Progenitor cell of endocrine pancreas (in vitro differentiated cells): ENCODE measurements at regions not wholly inside any gene's neighbourhood (a gene's known extent, or its start where the extent isn't known, plus 50 kb on each side); places are given as distances from the start of the nearest gene placed in this dataset.

Experiments used
- DNase-seq: peaks from one replicate; pipeline ENCODE4 v3.0.0; 2021; ENCODE audit warnings: low spot score; ENCODE audit not compliant: unreplicated experiment
- H3K27ac Mint-ChIP-seq: 2 replicates; pipeline ENCODE4 v1.8.0; 2021; ENCODE audit warnings: mild to moderate bottlenecking, moderate library complexity, mixed read lengths
- H3K27me3 Mint-ChIP-seq: 2 replicates; pipeline ENCODE4 v1.8.0; 2021; ENCODE audit warnings: mixed read lengths
- H3K36me3 Mint-ChIP-seq: 2 replicates; pipeline ENCODE4 v1.8.0; 2022; ENCODE audit warnings: mixed read lengths; ENCODE audit not compliant: insufficient read depth
- H3K4me1 Mint-ChIP-seq: 2 replicates; pipeline ENCODE4 v1.8.0; 2021; ENCODE audit warnings: low read depth, mixed read lengths
- H3K4me3 Mint-ChIP-seq: 2 replicates; pipeline ENCODE4 v1.8.0; 2021; ENCODE audit warnings: low read depth, mild to moderate bottlenecking, moderate library complexity, mixed read lengths
- H3K9me3 Mint-ChIP-seq: 2 replicates; pipeline ENCODE4 v1.8.0; 2021; ENCODE audit warnings: low read depth, mixed read lengths
- CTCF ChIP-seq: fragments of 200-600 bp; sonication (generic); IDR thresholded peaks from one replicate; pipeline ENCODE4 v1.5.0; 2021; ENCODE audit warnings: antibody characterized with exemption, mild to moderate bottlenecking; ENCODE audit not compliant: unreplicated experiment

GRCh38 chr5:29672678-29673077 lies 1520.8 kb upstream of the CDH6 start:
- H3K27ac Mint-ChIP-seq = no peak overlapping the region
- H3K27me3 Mint-ChIP-seq = no peaks in the 10 kb centered on the region
- no peaks in the 10 kb centered on the region for H3K36me3 Mint-ChIP-seq
- H3K9me3 Mint-ChIP-seq = peaks cover 6% of the 10 kb centered on the region
- no peak for TF ChIP-seq CTCF
- H3K4me3 Mint-ChIP-seq = no peak overlapping the region
- no peaks in the 10 kb centered on the region for H3K4me1 Mint-ChIP-seq
- DNase-seq = no peak

DNA sequence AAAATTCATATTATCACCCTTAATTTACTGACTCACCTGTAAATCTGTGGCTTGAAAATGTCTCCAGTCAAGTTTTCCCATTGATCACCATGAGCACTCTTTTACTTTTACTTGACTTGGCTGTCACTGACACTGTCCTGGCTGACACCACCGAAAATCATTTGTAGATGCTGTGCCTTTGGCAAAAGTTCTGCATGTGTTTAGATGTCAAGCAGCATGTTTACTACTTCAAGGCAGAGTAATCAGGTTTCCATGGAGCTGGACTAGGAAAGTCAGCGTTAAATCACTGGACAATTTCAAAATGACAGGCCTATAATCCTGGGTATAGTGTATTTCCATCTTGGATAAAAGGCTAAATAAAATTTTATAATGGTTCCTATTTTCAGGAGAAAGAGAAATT lies 1530.6 kb upstream of the CDH6 start:
- no peak overlapping the region for H3K4me3 Mint-ChIP-seq
- peaks cover 7% of the 10 kb centered on the region for H3K9me3 Mint-ChIP-seq
- H3K27me3 Mint-ChIP-seq = no peaks in the 10 kb centered on the region
- H3K27ac Mint-ChIP-seq = no peak overlapping the region
- H3K4me1 Mint-ChIP-seq = no peaks in the 10 kb centered on the region
- no peak for DNase-seq
- no peak for TF ChIP-seq CTCF
- H3K36me3 Mint-ChIP-seq = no peaks in the 10 kb centered on the region

GRCh38 chr5:29654954-29655353 lies 1538.5 kb upstream of the CDH6 start:
- no peak overlapping the region for H3K27ac Mint-ChIP-seq
- H3K9me3 Mint-ChIP-seq = peaks cover 8% of the 10 kb centered on the region
- no peaks in the 10 kb centered on the region for H3K4me1 Mint-ChIP-seq
- H3K4me3 Mint-ChIP-seq = no peak overlapping the region
- no peak for DNase-seq
- no peak for TF ChIP-seq CTCF
- H3K36me3 Mint-ChIP-seq = no peaks in the 10 kb centered on the region
- no peaks in the 10 kb centered on the region for H3K27me3 Mint-ChIP-seq

GRCh38 chr5:29649321-29649720 lies 1544.2 kb upstream of the CDH6 start:
- no peak for TF ChIP-seq CTCF
- no peak overlapping the region for H3K4me3 Mint-ChIP-seq
- H3K4me1 Mint-ChIP-seq = no peaks in the 10 kb centered on the region
- H3K27ac Mint-ChIP-seq = no peak overlapping the region
- H3K9me3 Mint-ChIP-seq = peaks cover 12% of the 10 kb centered on the region
- H3K27me3 Mint-ChIP-seq = no peaks in the 10 kb centered on the region
- no peak for DNase-seq
- no peaks in the 10 kb centered on the region for H3K36me3 Mint-ChIP-seq

- H3K27me3 Mint-ChIP-seq = no peaks in the 10 kb centered on the region
- H3K4me3 Mint-ChIP-seq = no peak overlapping the region
- no peak for DNase-seq
- H3K4me1 Mint-ChIP-seq = no peaks in the 10 kb centered on the region
- H3K36me3 Mint-ChIP-seq = no peaks in the 10 kb centered on the region
- peaks cover 17% of the 10 kb centered on the region for H3K9me3 Mint-ChIP-seq
- TF ChIP-seq CTCF = no peak
- H3K27ac Mint-ChIP-seq = no peak overlapping the region
Observed at GRCh38 chr5:29642601-29643000, 1550.9 kb upstream of the CDH6 start.
